H9 (cell line): ENCODE measurements at regions not wholly inside any gene's neighbourhood (a gene's known extent, or its start where the extent isn't known, plus 50 kb on each side); places are given as distances from the start of the nearest gene placed in this dataset.

Experiments used
- DNase-seq: peaks from one replicate; pipeline ENCODE4 v3.0.0-alpha.2; 2017
- H2AFZ ChIP-seq: one replicate; pipeline ENCODE4 v1.6.1; 2013; ENCODE audit warnings: mild to moderate bottlenecking, low read length, control low read depth, moderate library complexity
- H2AK5ac ChIP-seq: 2 replicates; pipeline ENCODE4 v1.6.1; 2013; ENCODE audit warnings: low read length, control low read depth, mixed read lengths; ENCODE audit not compliant: insufficient read length
- H2BK120ac ChIP-seq: one replicate; pipeline ENCODE4 v1.6.1; 2013; ENCODE audit warnings: low read depth, mild to moderate bottlenecking, low read length, control low read depth, inconsistent platforms; ENCODE audit not compliant: poor library complexity, severe bottlenecking
- H2BK12ac ChIP-seq: 2 replicates; pipeline ENCODE4 v1.6.1; 2013; ENCODE audit warnings: low read length, control low read depth, mixed read lengths, low read depth; ENCODE audit not compliant: insufficient read length
- H2BK15ac ChIP-seq: 2 replicates; pipeline ENCODE4 v1.6.1; 2013; ENCODE audit warnings: low read depth, low read length, control low read depth
- H2BK20ac ChIP-seq: one replicate; pipeline ENCODE4 v1.6.1; 2013; ENCODE audit warnings: low read depth, mild to moderate bottlenecking, low read length, control low read depth, inconsistent platforms; ENCODE audit not compliant: poor library complexity, severe bottlenecking
- H2BK5ac ChIP-seq: 2 replicates; pipeline ENCODE4 v1.6.1; 2013; ENCODE audit warnings: low read length, control low read depth, mixed read lengths; ENCODE audit not compliant: insufficient read length
- H3K14ac ChIP-seq: 2 replicates; pipeline ENCODE4 v1.6.1; 2013; ENCODE audit warnings: low read length, control low read depth; ENCODE audit not compliant: insufficient read depth
- H3K18ac ChIP-seq: 2 replicates; pipeline ENCODE4 v1.6.1; 2013; ENCODE audit warnings: low read depth, mild to moderate bottlenecking, mixed read lengths, low read length, control low read depth; ENCODE audit not compliant: insufficient read length
- H3K23ac ChIP-seq: 2 replicates; pipeline ENCODE4 v1.6.1; 2013; ENCODE audit warnings: low read length, control low read depth, mixed read lengths, low read depth; ENCODE audit not compliant: insufficient read length
- H3K23me2 ChIP-seq: 2 replicates; pipeline ENCODE4 v1.6.1; 2013; ENCODE audit warnings: low read depth, mild to moderate bottlenecking, mixed read lengths, low read length, control low read depth; ENCODE audit not compliant: insufficient read length, poor library complexity, severe bottlenecking
- H3K27ac ChIP-seq: 2 replicates; pipeline ENCODE4 v1.5.1; 2013; ENCODE audit warnings: low read length, control low read depth, mixed read lengths, low read depth; ENCODE audit not compliant: insufficient read length
- H3K27me3 ChIP-seq: 2 replicates; pipeline ENCODE4 v1.6.1; 2013; ENCODE audit warnings: low read length, control low read depth, inconsistent platforms; ENCODE audit not compliant: insufficient read depth
- H3K4ac ChIP-seq: 2 replicates; pipeline ENCODE4 v1.6.1; 2013; ENCODE audit warnings: low read depth, mild to moderate bottlenecking, control low read depth, inconsistent platforms, low read length, moderate library complexity
- H3K4me1 ChIP-seq: 2 replicates; pipeline ENCODE4 v1.6.1; 2013; ENCODE audit warnings: low read length, control low read depth, inconsistent platforms; ENCODE audit not compliant: insufficient read depth
- H3K4me2 ChIP-seq: 2 replicates; pipeline ENCODE4 v1.6.1; 2013; ENCODE audit warnings: low read length, control low read depth, mixed read lengths; ENCODE audit not compliant: insufficient read length, insufficient read depth
- H3K56ac ChIP-seq: 2 replicates; pipeline ENCODE4 v1.6.1; 2013; ENCODE audit warnings: low read depth, mild to moderate bottlenecking, mixed read lengths, low read length, control low read depth; ENCODE audit not compliant: insufficient read length
- H3K79me1 ChIP-seq: 2 replicates; pipeline ENCODE4 v1.6.1; 2013; ENCODE audit warnings: low read depth, mild to moderate bottlenecking, moderate library complexity, low read length, control low read depth, inconsistent platforms; ENCODE audit not compliant: insufficient read depth, poor library complexity, severe bottlenecking
- H3K79me2 ChIP-seq: 2 replicates; pipeline ENCODE4 v1.6.1; 2013; ENCODE audit warnings: low read length, control low read depth, inconsistent platforms; ENCODE audit not compliant: insufficient read depth
- H3K9ac ChIP-seq: 2 replicates; pipeline ENCODE4 v1.6.1; 2013; ENCODE audit warnings: low read length, control low read depth, mixed read lengths; ENCODE audit not compliant: insufficient read length; ENCODE audit errors: extremely low read depth
- H3K9me3 ChIP-seq: one replicate; pipeline ENCODE4 v1.6.1; 2013; ENCODE audit warnings: low read depth, low read length, inconsistent platforms; ENCODE audit not compliant: control insufficient read depth
- H3T11ph ChIP-seq: one replicate; pipeline ENCODE4 v1.6.1; 2013; ENCODE audit warnings: mild to moderate bottlenecking, low read length, control low read depth, inconsistent platforms
- H4K20me1 ChIP-seq: one replicate; pipeline ENCODE4 v1.6.1; 2013; ENCODE audit not compliant: control insufficient read depth, insufficient read length, insufficient read depth
- H4K5ac ChIP-seq: 2 replicates; pipeline ENCODE4 v1.6.1; 2013; ENCODE audit warnings: low read depth, mild to moderate bottlenecking, mixed read lengths, low read length, control low read depth; ENCODE audit not compliant: insufficient read length
- H4K8ac ChIP-seq: replicated peaks from 2 replicates; pipeline ENCODE4 v1.6.1; 2013; ENCODE audit warnings: low read length, control low read depth, mixed read lengths, low read depth; ENCODE audit not compliant: insufficient read length
- H4K91ac ChIP-seq: 2 replicates; pipeline ENCODE4 v1.6.1; 2013; ENCODE audit warnings: low read depth, mild to moderate bottlenecking, moderate library complexity, mixed read lengths, low read length, control low read depth; ENCODE audit not compliant: insufficient read length
- H3K27ac Mint-ChIP-seq, 3 experiments: 2 replicates in 2 of 3; 3 replicates in 1 of 3; pipeline ENCODE4 v1.8.0; 2020 to 2021; ENCODE audit warnings: mixed read lengths in 3 of 3, mild to moderate bottlenecking in 1 of 3, moderate library complexity in 1 of 3
- H3K27me3 Mint-ChIP-seq: 2 replicates; pipeline ENCODE4 v1.8.0; 2021; ENCODE audit warnings: low read depth, mild to moderate bottlenecking, moderate library complexity, mixed read lengths
- H3K36me3 Mint-ChIP-seq, 3 experiments: 2 replicates in 2 of 3; 3 replicates in 1 of 3; pipeline ENCODE4 v1.8.0; 2020 to 2021; ENCODE audit warnings: low read depth in 3 of 3, mixed read lengths in 3 of 3; ENCODE audit not compliant: insufficient read depth in 1 of 3
- H3K4me1 Mint-ChIP-seq, 2 experiments: 2 replicates each; pipeline ENCODE4 v1.8.0; 2020; ENCODE audit warnings: mixed read lengths in 2 of 2
- H3K4me3 Mint-ChIP-seq, 2 experiments: 2 replicates in 1 of 2; 3 replicates in 1 of 2; pipeline ENCODE4 v1.8.0; 2020 to 2021; ENCODE audit warnings: mild to moderate bottlenecking in 2 of 2, mixed read lengths in 2 of 2, moderate library complexity in 1 of 2
- H3K9me3 Mint-ChIP-seq, 2 experiments: 2 replicates in 1 of 2; 3 replicates in 1 of 2; pipeline ENCODE4 v1.8.0; 2020; ENCODE audit warnings: mild to moderate bottlenecking in 2 of 2, mixed read lengths in 2 of 2, moderate library complexity in 1 of 2
- CTCF ChIP-seq: fragments of 200-600 bp; sonication (generic); conservative IDR thresholded peaks from 3 replicates; pipeline ENCODE4 v1.8.0; 2021; ENCODE audit warnings: antibody characterized with exemption, mild to moderate bottlenecking
- WGBS: extraction: QIAGEN DNeasy Blood & Tissue Kit; methylation state at CpG from one replicate; pipeline ENCODE4 v1.1.7; 2013; ENCODE audit warnings: missing lambda C conversion rate, low lambda C conversion rate, mixed read lengths; ENCODE audit not compliant: insufficient read length; ENCODE audit errors: extremely low coverage; 5-methylcytosine and 5-hydroxymethylcytosine counted together

GRCh38 chr6:67683960-67684359 lies 951.1 kb upstream of the ADGRB3 start:
- no peak overlapping the region for H4K8ac ChIP-seq
- no peak overlapping the region for H3K56ac ChIP-seq
- H3K27ac ChIP-seq = no peak overlapping the region
- no peak overlapping the region for H4K5ac ChIP-seq
- no peak overlapping the region for H3K23ac ChIP-seq
- WGBS = no CpG with 5 or more reads among the region's 1 CpG
- Mint-ChIP-seq H3K9me3 (peaks cover 3 to 4% of the 10 kb centered on the region in 2 experiments; a peak in 2 of 5 replicates), H3K4me3 (no peak overlapping the region), H3K27me3 (no peaks in the 10 kb centered on the region), H3K4me1 (peaks cover under 1% of the 10 kb centered on the region in 2 experiments; a peak in 1 of 4 replicates), H3K36me3 (peaks cover 0 to 9% (median 4%) of the 10 kb centered on the region in 3 experiments; a peak in 3 of 7 replicates), H3K27ac (no peak overlapping the region)
- H3K4me1 ChIP-seq = no peaks in the 10 kb centered on the region
- H3K27me3 ChIP-seq = no peaks in the 10 kb centered on the region
- no peaks in the 10 kb centered on the region for H4K20me1 ChIP-seq
- no peak overlapping the region for H2BK5ac ChIP-seq
- no peak overlapping the region for H2AK5ac ChIP-seq
- no peak overlapping the region for H4K91ac ChIP-seq
- TF ChIP-seq CTCF = no peak
- no peaks in the 10 kb centered on the region for H3K23me2 ChIP-seq
- H2AFZ ChIP-seq = no peak overlapping the region
- H3K9ac ChIP-seq = no peak overlapping the region
- no peak for DNase-seq
- H3T11ph ChIP-seq = no peak overlapping the region
- no peak overlapping the region for H2BK120ac ChIP-seq
- no peaks in the 10 kb centered on the region for H3K79me2 ChIP-seq
- no peaks in the 10 kb centered on the region for H3K79me1 ChIP-seq
- H2BK20ac ChIP-seq = no peak overlapping the region
- no peak overlapping the region for H3K14ac ChIP-seq
- no peak overlapping the region for H2BK12ac ChIP-seq
- no peaks in the 10 kb centered on the region for H3K9me3 ChIP-seq
- no peak overlapping the region for H3K4me2 ChIP-seq
- H2BK15ac ChIP-seq = no peak overlapping the region
- H3K4ac ChIP-seq = no peak overlapping the region
- no peak overlapping the region for H3K18ac ChIP-seq
